PC-3 (cell line): ENCODE measurements at regions not wholly inside any gene's neighbourhood (a gene's known extent, or its start where the extent isn't known, plus 50 kb on each side); places are given as distances from the start of the nearest gene placed in this dataset.

Experiments
- ATAC-seq: fragments of 200-7000 bp; cut with Tn5 transposase; 2 replicates; pipeline ENCODE4 v1.9.1; 2020; ENCODE audit warnings: mild to moderate bottlenecking, moderate library complexity
- BruUV-seq: library from RNA; stranded (reverse); fragments of 400-500 nt; replicated peaks from 2 replicates; lab custom pipeline; 2021; lab: Mats Ljungman, UMichigan
- CTCF ChIA-PET: fragments of 300-600 bp; sonication (Branson Sonifier 250); formaldehyde crosslinking; loops from one replicate; lab custom pipeline; 2022; ENCODE audit warnings: antibody characterized with exemption; lab: Charles Lee
- POLR2A ChIA-PET: fragments of 300-600 bp; sonication (Branson Sonifier 250); formaldehyde crosslinking; loops from one replicate; lab custom pipeline; 2022; ENCODE audit warnings: antibody characterized with exemption; ENCODE audit not compliant: unreplicated experiment; lab: Charles Lee
- DNase-seq: peaks from one replicate; pipeline ENCODE4 v3.0.0-alpha.2; 2015
- H2AFZ ChIP-seq: fragments of 300-600 bp; sonication (generic); 2 replicates; pipeline ENCODE4 v1.6.0; 2016; ENCODE audit warnings: antibody characterized with exemption, low read length
- H3F3A ChIP-seq: fragments of 300-600 bp; sonication (generic); one replicate; pipeline ENCODE4 v1.6.0; 2017; ENCODE audit warnings: antibody characterized with exemption, low read length, control low read depth, mild to moderate bottlenecking; ENCODE audit not compliant: unreplicated experiment
- H3K27ac ChIP-seq: fragments of 300-600 bp; sonication (generic); 2 replicates; pipeline ENCODE4 v1.5.1; 2016; ENCODE audit warnings: mild to moderate bottlenecking, low read length
- H3K27me3 ChIP-seq: fragments of 300-600 bp; sonication (generic); 2 replicates; pipeline ENCODE4 v1.6.1; 2016; ENCODE audit warnings: low read length, mixed read lengths
- H3K36me3 ChIP-seq: fragments of 300-600 bp; sonication (generic); 2 replicates; pipeline ENCODE4 v1.6.1; 2016; ENCODE audit warnings: low read depth, mixed run types, low read length, mixed read lengths
- H3K4me1 ChIP-seq: fragments of 300-600 bp; sonication (generic); 2 replicates; pipeline ENCODE4 v1.5.1; 2016; ENCODE audit warnings: low read length; ENCODE audit not compliant: insufficient read depth
- H3K4me2 ChIP-seq: fragments of 300-600 bp; sonication (generic); 2 replicates; pipeline ENCODE4 v1.6.0; 2016; ENCODE audit warnings: low read length
- H3K4me3 ChIP-seq: fragments of 300-600 bp; sonication (generic); 2 replicates; pipeline ENCODE4 v1.5.1; 2016; ENCODE audit warnings: mild to moderate bottlenecking, low read length, mixed read lengths
- H3K79me2 ChIP-seq: fragments of 300-600 bp; sonication (generic); 2 replicates; pipeline ENCODE4 v1.6.1; 2017; ENCODE audit warnings: low read length, mixed read lengths
- H3K9ac ChIP-seq: fragments of 300-600 bp; sonication (generic); 2 replicates; pipeline ENCODE4 v1.6.0; 2016; ENCODE audit warnings: mild to moderate bottlenecking, low read length
- H3K9me2 ChIP-seq: fragments of 300-600 bp; sonication (generic); replicated peaks from 2 replicates; pipeline ENCODE4 v1.6.1; 2016; ENCODE audit warnings: mixed run types, low read length, mixed read lengths
- H3K9me3 ChIP-seq: fragments of 300-600 bp; sonication (generic); 2 replicates; pipeline ENCODE4 v1.6.1; 2016; ENCODE audit warnings: low read length, mixed read lengths
- H4K20me1 ChIP-seq: fragments of 300-600 bp; sonication (generic); 2 replicates; pipeline ENCODE4 v1.6.1; 2016; ENCODE audit warnings: low read length, mixed read lengths
- CTCF ChIP-seq: fragments of 300-600 bp; sonication (generic); conservative IDR thresholded peaks from 2 replicates; pipeline ENCODE4 v1.5.1; 2017; ENCODE audit warnings: antibody characterized with exemption, low read depth, mild to moderate bottlenecking, low read length
- EZH2 ChIP-seq: fragments of 300-600 bp; sonication (generic); IDR thresholded peaks from one replicate; pipeline ENCODE4 v1.6.1; 2017; ENCODE audit warnings: antibody characterized with exemption, mild to moderate bottlenecking, low read length; ENCODE audit not compliant: unreplicated experiment
- EZH2phosphoT487 ChIP-seq: fragments of 300-600 bp; sonication (generic); IDR thresholded peaks from 2 replicates; pipeline ENCODE4 v1.6.1; 2018; ENCODE audit warnings: mild to moderate bottlenecking, antibody characterized with exemption, low read length, borderline replicate concordance
- intact Hi-C: fragments of 100-400 bp; cut with micrococcal nuclease; formaldehyde crosslinking; loops from 2 replicates; pipeline ENCODE4 v1.9.0; 2023

GRCh38 chr4:130632731-130633604 is 1537.0 kb downstream of the C4orf33 start:
- no peak for ATAC-seq
- Histone ChIP-seq H3K9ac (no peak overlapping the region), H3K27ac (no peak overlapping the region), H3K9me2 (no peaks in the 10 kb centered on the region), H2AFZ (no peak overlapping the region), H3K4me3 (no peak overlapping the region), H3F3A (no peaks in the 10 kb centered on the region), H3K4me2 (no peak overlapping the region), H3K36me3 (no peaks in the 10 kb centered on the region), H3K4me1 (no peaks in the 10 kb centered on the region), H3K9me3 (no peaks in the 10 kb centered on the region), H4K20me1 (no peaks in the 10 kb centered on the region), H3K27me3 (no peaks in the 10 kb centered on the region), H3K79me2 (no peaks in the 10 kb centered on the region)
- intact Hi-C loops = no loop called here
- BruUV-seq = no TSS peak
- TF ChIP-seq EZH2 (no peak), CTCF (no peak), EZH2phosphoT487 (no peak)
- CTCF ChIA-PET = no interaction called here
- POLR2A ChIA-PET = no interaction called here
- no peak for DNase-seq

DNA sequence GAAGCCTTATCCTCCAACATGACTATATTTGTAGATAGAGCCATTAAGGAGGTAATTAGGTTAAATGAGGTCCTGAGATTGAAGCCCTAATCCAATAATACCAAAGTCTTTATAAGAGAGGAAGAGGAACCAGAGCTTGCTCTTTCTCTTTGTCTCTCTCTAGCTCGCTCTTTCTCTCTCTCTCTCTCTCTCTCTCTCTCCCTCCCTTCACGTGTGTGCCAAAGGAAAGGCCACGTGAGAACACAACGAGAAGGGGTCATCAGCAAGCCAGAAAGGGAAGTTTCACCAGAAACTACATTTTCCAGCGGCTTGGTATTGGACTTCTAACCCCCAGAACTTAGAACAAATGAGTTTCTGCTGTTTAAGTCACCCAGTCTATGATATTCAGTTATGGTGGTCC is 1540.5 kb downstream of the C4orf33 start:
- Histone ChIP-seq H3F3A (no peaks in the 10 kb centered on the region), H2AFZ (no peak overlapping the region), H4K20me1 (no peaks in the 10 kb centered on the region), H3K27ac (no peak overlapping the region), H3K9me2 (no peaks in the 10 kb centered on the region), H3K27me3 (no peaks in the 10 kb centered on the region), H3K79me2 (no peaks in the 10 kb centered on the region), H3K9me3 (no peaks in the 10 kb centered on the region), H3K4me3 (no peak overlapping the region), H3K9ac (no peak overlapping the region), H3K4me1 (no peaks in the 10 kb centered on the region), H3K36me3 (no peaks in the 10 kb centered on the region), H3K4me2 (no peak overlapping the region)
- ChIA-PET CTCF (no interaction called here), POLR2A (no interaction called here)
- intact Hi-C loops = no loop called here
- BruUV-seq = no TSS peak
- TF ChIP-seq EZH2 (no peak), EZH2phosphoT487 (no peak)
- ATAC-seq (no peak), DNase-seq (no peak)

DNA sequence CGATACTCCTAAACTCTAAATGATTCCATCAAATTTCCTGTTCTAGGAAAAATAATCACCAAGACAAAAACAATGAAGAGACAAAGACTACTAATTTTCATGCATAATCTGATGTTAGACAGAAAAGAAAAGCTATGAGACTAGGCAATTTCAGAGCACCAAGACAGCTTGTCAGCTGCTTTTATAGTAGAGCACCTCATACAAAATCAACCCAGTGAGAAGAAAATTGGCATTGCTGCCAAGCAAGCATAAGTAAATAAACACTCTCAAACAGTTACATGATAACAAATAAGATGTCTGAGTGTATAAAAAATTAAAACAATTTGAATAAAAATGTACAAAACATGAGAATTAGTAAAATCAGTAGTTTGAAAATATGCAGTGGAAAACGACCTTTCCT is 1544.6 kb downstream of the C4orf33 start:
- no peaks in the 10 kb centered on the region for H3K36me3 ChIP-seq
- ChIA-PET POLR2A (no interaction called here), CTCF (no interaction called here)
- no peak overlapping the region for H3K27ac ChIP-seq
- BruUV-seq = no TSS peak
- DNase-seq (no peak), ATAC-seq (no peak)
- intact Hi-C loops = no loop called here
- no peak overlapping the region for H3K4me3 ChIP-seq
- H3K27me3 ChIP-seq = no peaks in the 10 kb centered on the region
- H3K9me3 ChIP-seq = no peaks in the 10 kb centered on the region
- no peak overlapping the region for H3K4me2 ChIP-seq
- TF ChIP-seq EZH2 (no peak), CTCF (no peak), EZH2phosphoT487 (no peak)
- no peak overlapping the region for H3K9ac ChIP-seq
- H3F3A ChIP-seq = no peaks in the 10 kb centered on the region
- no peaks in the 10 kb centered on the region for H4K20me1 ChIP-seq
- H3K79me2 ChIP-seq = no peaks in the 10 kb centered on the region
- no peak overlapping the region for H2AFZ ChIP-seq
- H3K4me1 ChIP-seq = no peaks in the 10 kb centered on the region
- no peaks in the 10 kb centered on the region for H3K9me2 ChIP-seq
